ENCODE measurements at regions not wholly inside any gene's neighbourhood (a gene's known extent, or its start where the extent isn't known, plus 50 kb on each side); places are given as distances from the start of the nearest gene placed in this dataset.
A peak's percentile ranks its signal among the peaks of the same experiment; 100 is the strongest.
"Not testable (repeated sequence)": the region's sequence is repeated elsewhere in the genome, so short reads cannot be mapped to it uniquely, and the experiment has no call there.

GRCh38 chr2:234378958-234379357 is 117.9 kb downstream of the ARL4C start:
- DNase-seq (ENCODE audit: low read depth, low spot score); H3K4me3 ChIP-seq (ENCODE audit: low read length): not testable (repeated sequence)

DNA sequence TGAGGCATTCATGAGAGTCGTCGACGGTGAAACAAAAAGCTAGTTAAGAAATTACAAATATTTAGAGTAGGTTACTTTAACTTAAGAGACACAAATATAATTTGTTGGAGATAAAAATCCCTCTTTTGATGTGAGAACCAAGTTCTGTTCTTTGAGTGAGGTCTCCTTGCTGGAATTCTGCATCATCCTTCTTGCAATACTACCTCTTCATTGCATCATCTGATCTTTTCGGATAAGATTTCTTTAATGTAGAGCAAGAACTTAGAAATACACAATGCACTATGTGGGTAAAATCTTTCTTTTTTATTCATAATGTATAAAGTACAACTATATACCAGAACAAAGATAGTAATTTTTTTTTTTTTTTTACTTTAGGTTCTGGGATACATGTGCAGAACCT is 118.4 kb downstream of the ARL4C start:
- H3K4me3 ChIP-seq (ENCODE audit: low read length), result no peak overlapping the region
- no peak for DNase-seq (ENCODE audit: low read depth, low spot score)

DNA sequence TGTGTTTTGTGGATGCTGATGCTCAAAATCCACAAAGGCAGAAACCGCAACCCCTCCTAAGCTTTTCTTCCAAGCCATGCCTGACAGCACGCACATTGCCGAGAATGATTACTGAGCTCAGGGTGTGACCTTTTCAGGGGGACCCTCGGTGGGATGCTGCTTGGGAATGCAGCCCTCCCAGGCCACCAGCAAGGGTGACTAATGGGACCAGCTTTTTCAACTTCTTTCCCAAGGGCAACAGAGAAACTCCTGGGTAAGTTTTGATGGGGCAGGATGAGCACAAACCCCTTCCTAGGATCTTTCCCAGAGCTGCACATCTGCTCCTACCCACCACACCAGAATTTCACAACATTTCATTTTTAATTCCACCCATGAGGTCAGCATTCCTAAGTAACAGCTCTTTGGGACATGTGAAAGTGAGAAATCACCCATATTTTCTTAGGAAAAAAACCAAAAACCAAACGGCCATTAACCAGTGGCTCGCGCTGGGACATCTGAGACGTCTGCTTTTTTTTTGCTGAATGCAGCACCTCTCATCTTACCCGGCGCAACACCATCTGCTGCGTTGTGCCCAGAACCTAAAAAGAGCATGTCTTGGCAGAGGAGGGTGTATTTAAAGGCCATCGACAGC is 119.0 kb downstream of the ARL4C start:
- H3K4me3 ChIP-seq (ENCODE audit: low read length), result no peak overlapping the region
- DNase-seq (ENCODE audit: low read depth, low spot score), result no peak

DNA sequence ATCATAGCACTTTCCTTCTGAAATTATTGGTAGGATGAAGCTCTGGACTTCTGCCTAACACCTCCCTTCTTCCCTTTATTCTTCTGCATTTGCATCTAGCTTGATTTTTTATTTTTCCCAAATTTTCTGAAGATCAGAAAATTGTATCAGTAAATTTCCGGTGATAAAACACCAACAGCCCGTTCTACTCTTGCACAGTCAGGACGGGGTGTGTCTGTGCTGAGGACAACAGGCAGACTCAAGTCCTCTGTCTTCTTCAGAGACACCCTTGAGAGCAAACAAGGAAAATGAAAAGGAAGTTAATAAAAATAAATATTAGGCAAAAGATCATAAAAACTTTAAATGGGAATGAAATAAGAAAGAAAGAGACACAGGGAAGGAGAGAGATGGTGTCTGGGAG is 120.7 kb downstream of the ARL4C start:
- no peak overlapping the region for H3K4me3 ChIP-seq (ENCODE audit: low read length)
- DNase-seq (ENCODE audit: low read depth, low spot score), result no peak

- DNase-seq (ENCODE audit: low read depth, low spot score), result no peak
- H3K4me3 ChIP-seq (ENCODE audit: low read length), result no peak overlapping the region
Observed at GRCh38 chr2:234375176-234375880, 121.6 kb downstream of the ARL4C start.

GRCh38 chr2:234374736-234375135 is 122.1 kb downstream of the ARL4C start:
- no peak overlapping the region for H3K4me3 ChIP-seq (ENCODE audit: low read length)
- DNase-seq (ENCODE audit: low read depth, low spot score), result no peak

DNA sequence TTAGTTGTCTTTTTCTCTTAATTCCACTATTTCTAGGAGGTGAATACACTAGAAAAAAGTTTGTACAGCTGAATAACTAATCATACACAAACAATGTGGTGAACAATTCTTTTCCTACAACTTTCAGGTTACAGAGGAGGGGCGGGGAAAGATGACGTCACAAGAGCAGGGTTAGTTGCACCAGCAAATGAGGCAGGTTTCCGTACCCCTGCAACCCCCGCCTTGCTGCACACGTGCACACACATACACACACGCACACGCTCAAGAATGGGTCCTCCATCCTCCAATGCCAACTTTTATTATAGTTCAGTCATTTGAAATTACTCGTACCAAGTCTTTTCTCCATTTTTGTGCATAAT is 122.8 kb downstream of the ARL4C start:
- DNase-seq (ENCODE audit: low read depth, low spot score), result no peak
- H3K4me3 ChIP-seq (ENCODE audit: low read length), result no peak overlapping the region

DNA sequence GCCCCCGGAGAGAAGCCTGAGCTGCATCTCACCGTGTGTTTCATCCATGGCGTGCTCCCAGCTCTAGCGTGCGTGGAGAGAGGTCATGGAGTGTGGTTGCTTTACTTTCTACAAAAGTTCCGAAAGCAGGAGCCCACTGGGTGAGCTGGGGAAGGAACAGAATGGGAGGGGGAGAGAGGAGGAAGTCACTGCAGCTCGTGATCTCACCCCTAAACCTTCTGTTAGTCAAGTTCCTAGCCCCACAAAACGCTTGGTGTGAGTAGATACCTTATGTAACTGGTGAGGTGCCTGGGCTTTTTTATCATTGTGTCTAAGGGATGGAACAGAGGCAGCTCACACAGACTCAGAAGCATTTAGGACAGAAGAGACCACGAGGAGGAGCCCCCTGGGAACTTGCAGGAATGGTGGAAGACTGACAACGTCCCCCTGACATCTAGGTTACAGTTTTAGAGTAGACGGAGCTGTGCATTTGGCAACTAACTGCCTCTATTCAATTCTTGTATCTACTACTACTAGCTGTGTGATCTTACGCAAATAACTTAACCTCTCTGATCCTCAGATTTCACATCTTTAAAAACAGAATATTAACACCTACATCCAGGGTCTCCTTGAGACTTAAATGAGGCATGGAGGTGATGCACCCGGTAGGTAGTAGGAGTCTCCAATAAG is 123.3 kb downstream of the ARL4C start:
- H3K4me3 ChIP-seq (ENCODE audit: low read length), result no peak overlapping the region
- no peak for DNase-seq (ENCODE audit: low read depth, low spot score)

- no peak for DNase-seq (ENCODE audit: low read depth, low spot score)
- H3K4me3 ChIP-seq (ENCODE audit: low read length), result no peak overlapping the region
Observed at GRCh38 chr2:234373060-234373459, 123.8 kb downstream of the ARL4C start.

- H3K4me3 ChIP-seq (ENCODE audit: low read length), result no peak overlapping the region
- no peak for DNase-seq (ENCODE audit: low read depth, low spot score)
Observed at GRCh38 chr2:234372506-234372905, 124.4 kb downstream of the ARL4C start.

GRCh38 chr2:234368861-234369261 is 128.0 kb downstream of the ARL4C start:
- DNase-seq (ENCODE audit: low read depth, low spot score), result peak; percentile 46
- H3K4me3 ChIP-seq (ENCODE audit: low read length), result no peak overlapping the region

DNA sequence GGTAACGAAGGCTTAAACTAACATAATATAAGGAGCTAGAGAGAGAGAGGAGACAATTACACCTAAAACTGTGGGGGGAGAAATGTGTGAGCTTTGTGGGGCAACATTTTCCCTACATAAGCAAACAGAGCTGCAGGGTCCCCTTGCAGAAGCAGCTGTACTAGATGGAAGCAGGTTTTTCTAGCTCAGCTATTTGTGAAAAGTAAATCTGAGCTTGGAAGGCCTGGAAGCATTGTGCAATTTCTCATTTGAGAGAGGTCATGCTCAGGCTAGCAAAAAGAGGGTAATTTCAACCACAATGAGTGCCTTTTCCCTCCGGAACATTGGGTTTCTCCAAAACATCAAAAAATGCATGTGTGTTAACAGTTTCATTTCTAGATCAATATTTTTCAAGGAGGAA is 130.0 kb downstream of the ARL4C start:
- DNase-seq (ENCODE audit: low read depth, low spot score), result no peak
- H3K4me3 ChIP-seq (ENCODE audit: low read length), result no peak overlapping the region

GRCh38 chr2:234364661-234365060 is 132.2 kb downstream of the ARL4C start:
- no peak overlapping the region for H3K4me3 ChIP-seq (ENCODE audit: low read length)
- no peak for DNase-seq (ENCODE audit: low read depth, low spot score)

GRCh38 chr2:234363647-234364294 is 133.1 kb downstream of the ARL4C start:
- no peak overlapping the region for H3K4me3 ChIP-seq (ENCODE audit: low read length)
- DNase-seq (ENCODE audit: low read depth, low spot score), result no peak

GRCh38 chr2:234363011-234363487 is 133.8 kb downstream of the ARL4C start:
- DNase-seq (ENCODE audit: low read depth, low spot score), result no peak
- no peak overlapping the region for H3K4me3 ChIP-seq (ENCODE audit: low read length)

DNA sequence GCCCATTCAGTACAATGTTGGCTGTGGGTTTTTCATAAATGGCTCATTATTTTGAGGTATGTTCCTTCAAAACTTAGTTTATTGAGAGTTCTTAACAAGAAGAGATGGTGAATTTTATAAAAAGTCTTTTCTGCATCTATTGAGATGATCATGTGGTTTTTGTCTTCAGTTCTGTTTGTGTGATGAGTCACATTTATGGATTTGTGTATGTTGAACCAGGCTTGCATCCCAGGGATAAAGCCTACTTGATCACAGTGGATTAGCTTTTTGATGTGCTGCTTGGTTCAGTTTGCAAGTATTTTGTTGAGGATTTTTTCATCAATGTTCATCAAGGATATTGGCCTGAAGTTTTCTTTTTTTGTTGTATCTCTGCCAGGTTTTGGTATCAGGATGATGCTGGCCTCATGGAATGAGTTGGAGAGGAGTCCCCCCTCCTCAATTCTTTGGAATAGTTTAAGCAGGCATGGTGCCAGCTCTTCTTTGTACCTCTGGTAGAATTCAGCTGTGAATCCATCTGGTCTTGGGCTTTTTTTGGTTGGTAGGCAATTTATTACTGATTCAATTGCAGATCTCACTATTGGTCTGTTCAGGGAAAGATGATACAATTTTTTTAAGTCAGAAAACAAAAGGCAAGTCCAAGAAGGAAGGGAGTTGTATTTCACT is 136.4 kb downstream of the ARL4C start:
- H3K4me3 ChIP-seq (ENCODE audit: low read length); DNase-seq (ENCODE audit: low read depth, low spot score): not testable (repeated sequence)

- no peak for DNase-seq (ENCODE audit: low read depth, low spot score)
Observed at GRCh38 chr2:234357666-234358065, 139.2 kb downstream of the ARL4C start.

GRCh38 chr2:234355808-234356365 is 141.0 kb downstream of the ARL4C start:
- peak overlapping the region; percentile 10 for H3K4me3 ChIP-seq (ENCODE audit: low read length)
- peak; percentile 51 for DNase-seq (ENCODE audit: low read depth, low spot score)

More at GRCh38 chr2:234357666-234358065, 139.2 kb downstream of the ARL4C start:
- no peak overlapping the region for H3K4me3 ChIP-seq (ENCODE audit: low read length)
